NCI-H748 (cell line): ENCODE measurements at regions not wholly inside any gene's neighbourhood (a gene's known extent, or its start where the extent isn't known, plus 50 kb on each side); places are given as distances from the start of the nearest gene placed in this dataset.
A peak's percentile ranks its signal among the peaks of the same experiment; 100 is the strongest.
"Not testable (repeated sequence)": the region's sequence is repeated elsewhere in the genome, so short reads cannot be mapped to it uniquely, and the experiment has no call there.

ENCODE experiments used
- DNase-seq: peaks from one replicate; lab custom pipeline; 2025; ENCODE audit not compliant: unreplicated experiment; lab: John Stamatoyannopoulos, UW

DNA sequence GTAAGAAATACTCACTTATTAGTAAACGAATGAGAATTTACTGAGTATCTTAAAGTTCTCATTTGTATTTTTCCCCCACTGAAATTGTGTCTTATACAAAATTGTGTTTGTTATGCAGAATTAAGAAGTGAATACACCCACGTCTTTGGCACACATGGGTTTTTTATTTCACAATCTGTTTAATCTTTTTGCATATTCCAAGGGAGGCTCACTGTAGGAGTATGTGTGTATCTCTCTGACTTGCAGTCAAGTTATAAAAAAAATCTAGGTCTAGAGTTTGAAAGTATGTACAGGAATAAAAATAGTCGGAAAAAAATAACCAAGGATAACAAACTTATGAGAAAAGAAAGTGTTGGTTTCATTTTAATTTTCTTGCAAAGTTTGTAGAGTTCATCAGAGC lies 255.2 kb downstream of the PDCD6IP start:
- no peak for DNase-seq

- no peak for DNase-seq
These were observed 257.9 kb downstream of the PDCD6IP start for GRCh38 chr3:34056181-34056910.

DNA sequence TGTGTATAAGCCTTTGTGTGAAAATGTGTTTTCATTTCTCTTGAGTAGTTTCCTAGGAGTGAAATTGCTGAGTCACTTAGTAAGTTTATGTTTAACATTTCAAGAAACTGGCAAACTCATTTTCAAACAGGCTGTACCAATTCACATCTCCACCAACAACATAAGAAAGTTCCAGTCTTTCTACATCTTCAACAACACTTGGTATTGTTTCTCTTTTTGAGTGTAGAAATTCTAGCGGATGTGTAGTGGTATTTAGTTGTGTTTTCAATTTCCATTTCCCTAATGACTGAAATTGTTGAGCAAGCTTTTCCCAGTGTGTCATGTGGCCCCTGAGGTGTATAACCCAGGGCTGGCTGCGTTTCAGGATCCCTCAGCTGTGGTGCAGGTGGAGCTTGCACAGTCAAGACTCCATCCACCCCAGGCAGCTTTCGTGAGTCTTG lies 258.5 kb downstream of the PDCD6IP start:
- DNase-seq: no peak

GRCh38 chr3:34060995-34061394 lies 262.6 kb downstream of the PDCD6IP start:
- not testable (repeated sequence) for DNase-seq

- DNase-seq: no peak
These were observed 267.5 kb downstream of the PDCD6IP start for GRCh38 chr3:34065901-34066300.

GRCh38 chr3:34066328-34066727 lies 267.9 kb downstream of the PDCD6IP start:
- DNase-seq: no peak

DNA sequence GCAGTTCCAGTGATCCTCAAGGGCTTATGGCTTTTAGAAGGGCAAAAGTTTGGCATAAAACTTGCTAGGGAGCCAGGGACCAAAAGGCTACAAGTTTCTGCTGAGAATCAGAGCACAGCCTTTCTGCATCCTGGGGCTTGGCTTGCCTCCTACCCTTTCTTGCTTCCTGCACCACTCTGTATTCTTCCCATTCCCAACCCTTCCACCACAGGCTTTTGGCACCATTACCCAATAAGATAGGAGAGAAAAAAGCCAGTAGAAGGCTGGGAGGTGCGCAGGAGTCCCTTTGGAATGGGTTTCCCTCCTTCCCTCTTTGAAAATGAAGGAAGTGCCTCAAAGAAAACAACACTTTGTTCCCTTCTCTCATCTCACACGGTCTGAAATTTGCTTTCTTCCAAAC lies 268.6 kb downstream of the PDCD6IP start:
- DNase-seq: no peak

GRCh38 chr3:34067536-34068051 lies 269.2 kb downstream of the PDCD6IP start:
- DNase-seq: peak; percentile 24

DNA sequence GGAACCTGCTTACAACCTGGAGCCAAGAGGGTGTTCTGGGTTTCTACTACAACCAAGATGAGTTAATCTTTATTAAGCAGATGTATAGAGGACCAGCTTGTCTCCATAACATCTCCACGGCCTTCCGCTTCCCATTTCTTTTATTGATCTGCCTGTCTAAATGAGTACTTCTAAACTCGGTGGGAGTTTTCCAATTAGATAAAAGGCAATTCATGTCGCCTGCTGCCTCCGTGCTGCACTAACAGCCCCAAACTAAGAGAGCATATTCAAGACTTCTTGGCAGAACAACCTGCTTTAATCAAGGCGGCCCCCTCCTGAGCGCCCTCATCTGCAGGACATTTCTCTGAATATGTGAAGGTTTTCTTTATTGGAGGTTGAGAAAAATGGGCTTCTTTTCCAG lies 270.1 kb downstream of the PDCD6IP start:
- DNase-seq: no peak

DNA sequence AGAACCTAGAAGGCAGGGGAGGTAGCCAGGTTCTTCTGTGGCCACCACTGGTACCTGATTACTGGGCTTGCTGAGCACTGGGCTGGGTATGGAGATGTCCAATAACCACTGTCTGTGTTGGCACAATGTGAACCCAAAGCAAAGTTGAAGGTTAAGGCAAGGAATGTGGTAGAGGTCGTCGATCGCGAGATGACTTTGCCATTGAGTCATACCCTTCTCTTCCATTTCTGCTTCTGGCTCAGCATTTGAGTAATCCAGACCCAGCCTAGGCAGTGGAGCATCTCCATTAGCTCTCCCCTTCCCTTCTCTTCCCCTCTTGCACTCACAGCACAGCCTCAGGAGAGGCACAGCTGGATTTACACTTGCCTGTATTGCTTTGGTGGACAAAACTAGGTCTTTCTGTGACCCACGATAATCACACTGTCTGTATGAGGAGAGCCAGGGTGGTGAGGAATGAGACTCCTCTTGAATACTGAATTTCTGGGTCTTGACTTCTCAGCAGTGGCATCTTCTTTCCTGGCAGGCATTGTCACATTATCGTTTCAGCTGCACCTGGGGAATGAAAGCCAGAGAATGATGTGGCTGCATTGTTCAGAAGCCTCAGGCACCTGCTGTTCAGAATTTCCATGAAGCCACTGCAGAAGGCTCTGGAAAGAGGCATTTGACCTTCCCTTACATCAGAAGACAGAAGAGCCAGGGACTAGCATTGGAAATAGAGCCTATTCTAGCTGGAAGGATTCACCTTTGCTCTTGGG lies 272.6 kb downstream of the PDCD6IP start:
- no peak for DNase-seq

- no peak for DNase-seq
These were observed 273.9 kb downstream of the PDCD6IP start for GRCh38 chr3:34072297-34072696.

DNA sequence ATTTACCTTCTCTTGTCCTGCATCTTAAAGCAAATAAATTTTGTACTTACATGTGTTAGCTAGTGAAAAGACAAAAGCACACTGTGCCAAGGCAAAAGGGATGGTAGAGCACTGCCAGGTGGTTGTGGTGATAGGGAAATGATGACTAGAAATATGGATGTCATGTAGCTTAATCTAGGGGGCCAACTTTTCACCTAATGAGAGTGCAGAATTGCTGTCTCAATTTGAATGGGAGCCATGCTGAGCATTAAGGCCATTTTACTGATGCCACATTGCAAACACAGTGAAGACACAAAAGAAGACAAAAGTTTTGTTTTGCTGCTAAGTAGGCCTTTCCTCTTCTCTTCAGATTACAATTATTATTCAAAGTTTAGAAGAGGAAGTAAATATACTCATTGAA lies 274.7 kb downstream of the PDCD6IP start:
- DNase-seq: no peak

- no peak for DNase-seq
These were observed 275.5 kb downstream of the PDCD6IP start for GRCh38 chr3:34073961-34074360.

GRCh38 chr3:34075975-34076374 lies 277.5 kb downstream of the PDCD6IP start:
- no peak for DNase-seq

- DNase-seq: no peak
These were observed 279.2 kb downstream of the PDCD6IP start for GRCh38 chr3:34077417-34078195.

DNA sequence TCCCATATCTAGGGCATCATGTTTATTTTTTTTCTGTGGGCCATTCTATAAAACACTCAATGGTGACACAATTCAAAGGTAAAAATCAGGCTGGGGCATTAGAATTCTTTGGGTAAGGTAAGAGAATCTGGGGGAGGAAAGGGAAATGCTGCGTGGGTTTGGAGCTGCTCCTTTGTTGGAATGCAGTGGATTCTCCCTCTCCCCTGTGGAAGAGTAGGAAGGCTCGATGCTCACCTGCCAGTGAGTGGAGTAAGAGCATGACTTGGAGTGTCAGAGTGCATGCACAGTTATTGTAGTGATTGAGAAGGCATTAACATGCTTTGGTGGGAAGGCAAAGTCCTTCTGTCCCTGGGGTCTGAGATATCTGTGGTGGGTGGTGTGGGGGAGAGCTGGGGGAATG lies 280.0 kb downstream of the PDCD6IP start:
- no peak for DNase-seq

- not testable (repeated sequence) for DNase-seq
These were observed 281.4 kb downstream of the PDCD6IP start for GRCh38 chr3:34079849-34080248.

DNA sequence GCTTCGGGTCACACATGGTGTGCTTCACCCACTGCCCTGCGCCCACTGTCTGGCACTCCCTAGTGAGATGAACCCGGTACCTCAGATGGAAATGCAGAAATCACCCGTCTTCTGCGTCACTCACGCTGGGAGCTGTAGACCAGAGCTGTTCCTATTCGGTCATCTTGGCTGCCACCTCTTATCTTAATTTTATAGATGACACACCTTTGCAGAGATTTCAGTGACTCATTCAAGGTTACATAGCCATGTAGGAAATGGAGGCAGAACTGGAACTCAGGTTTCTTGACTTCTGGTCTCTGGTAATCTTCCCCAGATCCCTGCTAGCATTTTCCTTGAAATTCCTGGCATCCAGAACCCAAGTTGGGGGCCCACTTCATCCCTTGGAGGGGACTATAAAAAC lies 291.9 kb downstream of the PDCD6IP start:
- not testable (repeated sequence) for DNase-seq

- DNase-seq: peak; percentile 48
These were observed 292.4 kb downstream of the PDCD6IP start for GRCh38 chr3:34090876-34091275.

- not testable (repeated sequence) for DNase-seq
These were observed 295.9 kb downstream of the PDCD6IP start for GRCh38 chr3:34094280-34094679.

GRCh38 chr3:34102288-34102687 lies 303.9 kb downstream of the PDCD6IP start:
- no peak for DNase-seq
